Activated T-helper 2 cell treated with anti-CD3 and anti-CD28 coated beads, Interferon-gamma antibody, Interleukin-2, Interleukin-4, amounts not matched to agents 10 μg/mL and 5 μg/mL and 100 μg/mL, durations not matched to agents 14 hours and 24 hours and 36 hours (primary cell): ENCODE measurements at regions not wholly inside any gene's neighbourhood (a gene's known extent, or its start where the extent isn't known, plus 50 kb on each side); places are given as distances from the start of the nearest gene placed in this dataset.

Source experiments
- DNase-seq: peaks from one replicate; pipeline ENCODE4 v3.0.0; 2021; ENCODE audit warnings: low spot score
- H3K27ac Mint-ChIP-seq: one replicate; pipeline ENCODE4 v1.8.0; 2021; ENCODE audit warnings: mixed read lengths
- H3K27me3 Mint-ChIP-seq: one replicate; pipeline ENCODE4 v1.8.0; 2021; ENCODE audit warnings: low read depth, mixed read lengths
- H3K36me3 Mint-ChIP-seq: one replicate; pipeline ENCODE4 v1.8.0; 2021; ENCODE audit warnings: low read depth, mixed read lengths
- H3K4me1 Mint-ChIP-seq: one replicate; pipeline ENCODE4 v1.8.0; 2021; ENCODE audit warnings: low read depth, mixed read lengths
- H3K4me3 Mint-ChIP-seq: one replicate; pipeline ENCODE4 v1.8.0; 2021; ENCODE audit warnings: low read depth, mild to moderate bottlenecking, moderate library complexity, mixed read lengths
- H3K9me3 Mint-ChIP-seq: one replicate; pipeline ENCODE4 v1.8.0; 2021; ENCODE audit warnings: mixed read lengths
- intact Hi-C: fragments of 100-400 bp; cut with micrococcal nuclease; formaldehyde crosslinking; loops from one replicate; pipeline ENCODE4 v1.15.1; 2023

DNA sequence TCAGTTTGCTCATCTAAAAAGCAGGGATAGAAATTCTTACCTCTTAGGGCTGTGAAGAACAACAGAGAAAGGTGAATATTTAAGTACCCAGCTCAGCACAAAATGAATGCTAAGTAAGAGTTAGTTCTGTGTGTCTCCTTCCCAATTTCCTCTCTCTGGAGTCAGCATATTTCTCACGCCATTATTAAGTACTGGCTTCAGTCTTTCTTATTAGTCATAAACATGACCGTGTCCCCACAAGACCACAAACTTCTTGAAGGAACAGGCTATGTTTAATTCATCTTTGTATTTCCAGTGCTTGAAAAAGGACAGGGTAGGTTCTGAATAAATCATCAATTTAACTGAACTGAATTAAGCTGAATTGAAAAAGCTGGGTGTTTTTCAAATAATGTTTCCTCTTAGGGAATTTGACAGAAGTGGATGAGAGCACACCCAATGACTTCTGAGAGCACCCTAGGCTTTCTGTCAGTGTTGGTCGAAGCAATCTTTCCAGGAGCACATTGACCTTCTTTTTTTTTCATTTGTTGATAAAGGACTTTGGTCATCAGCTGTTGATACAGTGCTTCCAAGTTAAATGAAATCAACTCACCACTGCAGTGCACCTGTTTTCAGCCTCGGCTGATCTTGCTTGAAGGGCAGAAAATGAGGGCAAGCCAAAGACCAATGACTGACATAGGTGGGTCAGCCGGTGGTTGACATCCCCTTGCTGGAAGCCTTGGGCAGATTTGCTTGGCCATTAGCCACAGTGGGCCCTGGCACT, 324.6 kb downstream of the MFSD1 start:
- H3K27ac Mint-ChIP-seq, result no peak overlapping the region
- H3K36me3 Mint-ChIP-seq, result no peaks in the 10 kb centered on the region
- no peaks in the 10 kb centered on the region for H3K9me3 Mint-ChIP-seq
- no peak for DNase-seq
- no peak overlapping the region for H3K4me3 Mint-ChIP-seq
- no peaks in the 10 kb centered on the region for H3K4me1 Mint-ChIP-seq
- intact Hi-C loops, result loop anchor here (10.0 kb wide), 1 partner anchor 138 kb away; no protein-coding TSS in a partner anchor
- H3K27me3 Mint-ChIP-seq, result no peaks in the 10 kb centered on the region

DNA sequence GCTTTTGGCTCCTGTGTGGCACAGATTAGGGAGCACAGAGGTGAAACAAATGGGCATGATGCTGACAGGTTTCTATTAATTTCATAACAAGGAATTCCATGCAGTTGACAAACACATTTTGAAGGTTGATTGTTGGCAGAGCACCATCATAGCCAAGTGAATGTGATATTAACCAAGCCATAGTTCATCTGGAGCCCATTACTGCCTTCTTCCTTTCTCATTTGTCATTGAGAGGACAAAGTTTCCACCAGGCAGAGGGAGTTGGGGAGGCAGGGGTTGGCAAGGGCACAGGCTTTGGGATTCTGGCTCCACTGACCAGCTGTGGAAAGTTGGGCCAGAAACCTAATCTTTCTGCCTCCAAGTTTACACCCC, 325.2 kb downstream of the MFSD1 start:
- Mint-ChIP-seq H3K9me3 (no peaks in the 10 kb centered on the region), H3K4me3 (no peak overlapping the region), H3K4me1 (no peaks in the 10 kb centered on the region), H3K27ac (no peak overlapping the region), H3K27me3 (no peaks in the 10 kb centered on the region), H3K36me3 (no peaks in the 10 kb centered on the region)
- intact Hi-C loops, result loop anchor here (10.0 kb wide), 1 partner anchor 138 kb away; no protein-coding TSS in a partner anchor
- no peak for DNase-seq

- no peaks in the 10 kb centered on the region for H3K27me3 Mint-ChIP-seq
- H3K9me3 Mint-ChIP-seq, result no peaks in the 10 kb centered on the region
- H3K4me3 Mint-ChIP-seq, result no peak overlapping the region
- no peaks in the 10 kb centered on the region for H3K36me3 Mint-ChIP-seq
- H3K27ac Mint-ChIP-seq, result no peak overlapping the region
- DNase-seq, result no peak
- H3K4me1 Mint-ChIP-seq, result no peaks in the 10 kb centered on the region
- intact Hi-C loops, result loop anchor here (10.0 kb wide), 1 partner anchor 136 kb away; no protein-coding TSS in a partner anchor
Measured at GRCh38 chr3:159128628-159129027, 326.8 kb downstream of the MFSD1 start.

- DNase-seq, result no peak
- intact Hi-C loops, result no loop called here
- H3K36me3 Mint-ChIP-seq, result no peaks in the 10 kb centered on the region
Measured at GRCh38 chr3:159130108-159130507, 328.3 kb downstream of the MFSD1 start.

GRCh38 chr3:159131376-159131775, 329.5 kb downstream of the MFSD1 start:
- no peak for DNase-seq
- intact Hi-C loops, result no loop called here
- Mint-ChIP-seq H3K9me3 (no peaks in the 10 kb centered on the region), H3K27me3 (no peaks in the 10 kb centered on the region), H3K27ac (no peak overlapping the region), H3K4me1 (no peaks in the 10 kb centered on the region), H3K4me3 (no peak overlapping the region), H3K36me3 (no peaks in the 10 kb centered on the region)

More at GRCh38 chr3:159130108-159130507, 328.3 kb downstream of the MFSD1 start:
- Mint-ChIP-seq H3K4me1 (no peaks in the 10 kb centered on the region), H3K9me3 (no peaks in the 10 kb centered on the region), H3K4me3 (no peak overlapping the region), H3K27ac (no peak overlapping the region), H3K27me3 (no peaks in the 10 kb centered on the region)

DNA sequence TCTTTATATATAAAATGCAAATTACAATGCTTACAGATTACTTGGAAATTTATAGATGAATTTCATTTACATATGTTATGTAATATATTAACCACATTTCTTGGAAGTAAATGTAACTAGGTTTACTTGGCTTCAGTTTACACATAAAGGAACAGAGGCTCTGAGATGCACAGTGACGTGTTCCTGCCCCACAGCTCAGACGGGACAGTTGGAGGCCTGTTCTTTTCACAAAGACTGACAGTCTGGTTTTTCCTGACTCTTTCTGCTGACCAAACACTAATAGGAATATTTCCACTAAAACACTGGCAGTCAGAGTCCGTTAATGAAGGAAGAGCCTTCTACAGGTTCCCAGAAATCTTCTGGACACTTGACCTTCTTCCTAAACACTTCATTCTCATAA, 336.1 kb downstream of the MFSD1 start:
- DNase-seq, result no peak
- Mint-ChIP-seq H3K4me3 (no peak overlapping the region), H3K36me3 (no peaks in the 10 kb centered on the region), H3K27ac (no peak overlapping the region), H3K9me3 (no peaks in the 10 kb centered on the region), H3K4me1 (no peaks in the 10 kb centered on the region), H3K27me3 (no peaks in the 10 kb centered on the region)
- intact Hi-C loops, result no loop called here

DNA sequence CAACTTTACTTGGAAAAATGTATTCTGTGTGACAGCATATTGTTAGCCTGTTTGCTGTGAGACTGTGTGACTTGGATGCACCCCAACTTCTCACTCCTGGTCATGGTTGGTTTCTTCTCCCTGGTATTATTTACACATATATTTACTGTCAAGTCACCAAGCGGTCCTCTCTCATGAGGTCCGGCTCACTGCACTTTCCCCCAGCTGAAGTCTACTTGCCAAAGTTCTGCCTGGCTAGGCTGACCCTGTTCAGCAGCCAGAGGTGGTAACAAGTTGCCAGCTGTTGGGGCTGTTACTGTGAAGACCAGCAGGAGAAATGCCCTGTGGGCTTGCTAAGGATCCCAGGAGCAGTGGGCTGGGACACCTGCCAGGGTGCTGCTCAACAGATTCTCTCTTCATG, 337.5 kb downstream of the MFSD1 start:
- H3K4me1 Mint-ChIP-seq, result no peaks in the 10 kb centered on the region
- no peaks in the 10 kb centered on the region for H3K27me3 Mint-ChIP-seq
- H3K9me3 Mint-ChIP-seq, result no peaks in the 10 kb centered on the region
- no peak overlapping the region for H3K4me3 Mint-ChIP-seq
- DNase-seq, result no peak
- intact Hi-C loops, result no loop called here
- no peaks in the 10 kb centered on the region for H3K36me3 Mint-ChIP-seq
- H3K27ac Mint-ChIP-seq, result no peak overlapping the region

GRCh38 chr3:159144472-159144871, 342.6 kb downstream of the MFSD1 start:
- intact Hi-C loops, result no loop called here
- H3K27me3 Mint-ChIP-seq, result no peaks in the 10 kb centered on the region

GRCh38 chr3:159144891-159145290, 343.0 kb downstream of the MFSD1 start:
- DNase-seq, result no peak
- intact Hi-C loops, result no loop called here
- Mint-ChIP-seq H3K36me3 (no peaks in the 10 kb centered on the region), H3K4me1 (no peaks in the 10 kb centered on the region), H3K27ac (no peak overlapping the region), H3K9me3 (no peaks in the 10 kb centered on the region), H3K4me3 (no peak overlapping the region), H3K27me3 (no peaks in the 10 kb centered on the region)

More at GRCh38 chr3:159144472-159144871, 342.6 kb downstream of the MFSD1 start:
- no peak for DNase-seq
- Mint-ChIP-seq H3K4me1 (no peaks in the 10 kb centered on the region), H3K27ac (no peak overlapping the region), H3K9me3 (no peaks in the 10 kb centered on the region), H3K4me3 (no peak overlapping the region), H3K36me3 (no peaks in the 10 kb centered on the region)

- no peak for DNase-seq
- H3K4me1 Mint-ChIP-seq, result no peaks in the 10 kb centered on the region
- H3K36me3 Mint-ChIP-seq, result no peaks in the 10 kb centered on the region
- intact Hi-C loops, result no loop called here
- H3K4me3 Mint-ChIP-seq, result no peak overlapping the region
- no peaks in the 10 kb centered on the region for H3K9me3 Mint-ChIP-seq
- H3K27ac Mint-ChIP-seq, result no peak overlapping the region
- no peaks in the 10 kb centered on the region for H3K27me3 Mint-ChIP-seq
Measured at GRCh38 chr3:159146392-159146791, 344.5 kb downstream of the MFSD1 start.

GRCh38 chr3:159146856-159147435, 345.1 kb downstream of the MFSD1 start:
- H3K4me3 Mint-ChIP-seq, result no peak overlapping the region
- H3K9me3 Mint-ChIP-seq, result no peaks in the 10 kb centered on the region
- no peaks in the 10 kb centered on the region for H3K27me3 Mint-ChIP-seq
- no peaks in the 10 kb centered on the region for H3K36me3 Mint-ChIP-seq
- H3K27ac Mint-ChIP-seq, result no peak overlapping the region
- no peaks in the 10 kb centered on the region for H3K4me1 Mint-ChIP-seq
- intact Hi-C loops, result no loop called here
- DNase-seq, result no peak

DNA sequence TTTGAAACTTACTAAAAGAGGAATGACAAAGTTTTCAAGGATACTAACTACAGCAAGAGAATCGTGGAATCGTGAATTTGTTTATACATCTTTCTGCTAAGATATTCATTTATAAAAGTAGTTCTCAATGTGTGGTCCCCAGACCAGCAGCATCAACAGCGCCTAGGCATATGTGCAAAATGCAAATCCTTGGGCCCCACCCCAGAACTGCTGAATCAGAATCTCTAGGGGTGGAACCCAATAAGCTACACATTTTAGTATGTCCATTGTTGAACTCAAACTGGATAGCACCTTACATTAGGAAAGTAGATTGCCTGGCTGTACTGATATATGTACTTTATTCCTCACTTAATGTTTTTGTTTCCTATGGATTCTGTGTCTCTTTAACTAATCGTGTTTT, 346.0 kb downstream of the MFSD1 start:
- H3K27me3 Mint-ChIP-seq, result no peaks in the 10 kb centered on the region
- intact Hi-C loops, result no loop called here
- H3K4me1 Mint-ChIP-seq, result no peaks in the 10 kb centered on the region

GRCh38 chr3:159148466-159148865, 346.6 kb downstream of the MFSD1 start:
- intact Hi-C loops, result no loop called here
- no peaks in the 10 kb centered on the region for H3K9me3 Mint-ChIP-seq
- no peaks in the 10 kb centered on the region for H3K36me3 Mint-ChIP-seq
- H3K4me1 Mint-ChIP-seq, result no peaks in the 10 kb centered on the region
- H3K27ac Mint-ChIP-seq, result no peak overlapping the region
- H3K4me3 Mint-ChIP-seq, result no peak overlapping the region
- H3K27me3 Mint-ChIP-seq, result no peaks in the 10 kb centered on the region
- DNase-seq, result no peak

More for the DNA sequence above, 346.0 kb downstream of the MFSD1 start:
- DNase-seq, result no peak
- Mint-ChIP-seq H3K36me3 (no peaks in the 10 kb centered on the region), H3K4me3 (no peak overlapping the region), H3K9me3 (no peaks in the 10 kb centered on the region), H3K27ac (no peak overlapping the region)
